HK-2 (cell line): ENCODE measurements at regions not wholly inside any gene's neighbourhood (a gene's known extent, or its start where the extent isn't known, plus 50 kb on each side); places are given as distances from the start of the nearest gene placed in this dataset.
"Not testable (repeated sequence)": the region's sequence is repeated elsewhere in the genome, so short reads cannot be mapped to it uniquely, and the experiment has no call there.

Experiments
- DNase-seq: peaks from one replicate; pipeline ENCODE4 v3.0.0-alpha.2; 2018; ENCODE audit not compliant: unreplicated experiment

DNA sequence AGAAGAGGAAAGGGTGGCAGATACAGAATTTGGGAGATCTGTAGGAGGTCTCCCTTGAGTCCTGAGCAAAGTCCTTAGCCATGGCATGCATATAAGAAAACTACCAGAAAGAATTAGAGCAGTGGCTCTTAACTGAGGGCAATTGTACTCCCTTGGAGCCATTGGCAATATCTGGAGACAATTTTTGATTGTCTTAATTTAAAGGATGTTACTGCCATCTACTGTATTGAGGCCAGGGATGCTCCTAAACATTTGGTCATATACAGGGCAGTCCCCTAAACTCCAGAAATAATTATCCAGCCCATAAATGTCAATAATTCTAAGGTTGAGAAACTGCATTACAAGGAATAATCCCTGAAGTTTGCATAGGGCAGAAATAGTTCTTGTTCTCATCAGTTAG is 136.4 kb upstream of the ODAD2 start:
- DNase-seq: no peak

DNA sequence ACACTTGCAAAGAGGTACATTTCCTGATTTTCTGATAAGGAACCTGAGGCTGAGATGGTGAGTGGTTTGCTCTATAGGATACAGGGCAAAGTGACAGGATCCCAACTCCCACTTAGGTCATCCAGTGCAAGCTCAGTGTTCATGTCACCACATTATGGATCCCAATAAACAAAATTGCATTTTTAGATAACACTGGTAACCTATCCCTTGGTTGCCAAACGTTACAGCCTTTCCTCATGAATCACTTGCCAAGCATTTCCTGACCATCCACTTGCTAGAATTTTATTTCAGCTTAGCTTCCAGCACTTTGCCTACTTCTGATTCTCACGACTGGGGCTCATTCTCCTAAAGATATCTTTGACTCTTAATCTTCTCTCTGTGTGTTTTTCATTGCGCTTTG is 131.4 kb upstream of the ODAD2 start:
- DNase-seq: no peak

DNA sequence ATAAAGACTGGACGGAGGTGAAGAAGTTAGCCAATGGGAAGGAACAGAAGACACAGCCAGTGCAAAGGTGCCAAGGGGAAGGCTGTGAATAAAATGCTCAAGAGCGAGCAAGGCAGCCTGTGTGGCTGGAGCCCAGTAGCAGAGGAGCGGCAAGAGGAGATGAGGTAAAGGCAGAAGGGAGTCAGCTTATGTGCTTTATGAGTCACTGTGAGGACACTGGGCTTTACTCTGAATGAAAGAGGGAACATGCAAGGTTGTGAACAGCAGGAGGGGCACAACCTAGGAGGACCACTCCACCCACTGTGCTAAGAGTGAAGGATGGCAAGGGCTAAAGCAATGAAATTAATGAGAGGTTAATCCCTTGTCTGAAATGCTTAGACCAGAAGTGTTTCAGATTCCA is 129.0 kb upstream of the ODAD2 start:
- DNase-seq: no peak

DNA sequence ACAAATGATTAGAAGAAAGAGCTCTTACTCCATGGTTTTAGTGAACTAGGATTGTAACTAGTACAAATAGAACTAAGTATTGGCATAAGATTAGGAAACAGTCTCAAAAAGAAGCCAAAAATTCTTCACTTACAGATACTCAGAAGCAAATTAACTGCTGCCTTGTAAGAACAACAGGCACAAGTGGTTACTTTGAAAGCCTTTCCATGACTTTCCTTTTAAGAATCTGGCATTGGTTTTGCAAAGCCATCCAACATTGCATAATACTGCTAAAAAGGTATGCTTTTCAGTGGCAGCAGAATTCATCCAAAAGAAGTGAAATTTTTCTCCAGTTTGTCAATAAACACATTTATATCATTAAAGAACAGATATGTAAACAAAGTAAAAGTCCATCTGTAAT is 126.8 kb upstream of the ODAD2 start:
- DNase-seq: no peak

DNA sequence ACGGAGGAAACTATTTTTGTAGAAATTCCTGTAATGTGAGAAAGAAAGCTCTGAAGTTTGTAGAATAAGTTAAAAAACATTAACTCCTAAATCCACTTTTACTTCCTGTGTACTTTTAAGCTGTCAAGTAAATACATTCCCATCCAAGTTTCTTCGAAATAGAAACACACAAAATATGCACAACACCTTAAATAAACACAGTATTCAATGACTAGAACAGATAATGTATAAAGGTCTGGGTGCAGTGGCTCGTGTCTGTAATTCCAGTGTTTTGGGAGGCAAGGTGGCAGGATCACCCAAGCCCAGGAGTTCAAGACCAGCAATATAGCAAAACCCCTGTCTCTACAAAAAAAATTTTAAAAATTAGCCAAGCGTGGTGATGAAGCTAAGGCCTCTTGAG is 121.9 kb upstream of the ODAD2 start:
- no peak for DNase-seq

DNA sequence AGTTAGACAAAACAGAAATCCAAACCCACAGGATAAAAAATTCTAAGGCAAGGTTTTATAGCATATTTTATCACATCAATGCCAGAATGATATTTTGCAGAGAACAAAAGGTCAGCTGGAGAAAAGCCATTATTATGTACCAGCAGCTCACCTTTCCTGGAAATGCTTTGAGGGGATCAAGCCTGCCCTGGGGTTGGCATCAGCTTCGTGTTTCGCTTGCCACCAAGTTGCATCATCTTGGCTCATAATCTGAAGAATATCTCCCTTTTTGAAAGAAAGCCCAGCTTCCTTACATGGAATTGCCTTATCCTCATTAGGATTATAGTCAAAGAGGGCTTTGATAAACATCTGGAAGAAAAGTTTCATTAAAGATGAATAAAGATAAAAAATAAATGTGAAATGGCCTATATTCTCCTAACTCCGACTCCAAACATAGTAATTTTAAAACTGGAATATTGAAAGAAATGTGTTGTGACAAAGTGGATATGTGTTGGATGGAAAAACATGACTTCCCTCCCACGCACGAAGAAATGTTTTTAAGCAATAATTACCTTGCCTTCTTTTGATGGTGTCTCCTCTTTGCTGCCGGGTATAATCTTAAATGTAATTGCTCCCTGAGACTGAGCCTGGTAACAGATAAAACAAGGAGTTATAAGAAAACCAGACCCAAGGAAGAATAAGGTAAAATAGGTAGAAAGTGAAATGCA is 121.3 kb upstream of the ODAD2 start:
- DNase-seq: no peak

DNA sequence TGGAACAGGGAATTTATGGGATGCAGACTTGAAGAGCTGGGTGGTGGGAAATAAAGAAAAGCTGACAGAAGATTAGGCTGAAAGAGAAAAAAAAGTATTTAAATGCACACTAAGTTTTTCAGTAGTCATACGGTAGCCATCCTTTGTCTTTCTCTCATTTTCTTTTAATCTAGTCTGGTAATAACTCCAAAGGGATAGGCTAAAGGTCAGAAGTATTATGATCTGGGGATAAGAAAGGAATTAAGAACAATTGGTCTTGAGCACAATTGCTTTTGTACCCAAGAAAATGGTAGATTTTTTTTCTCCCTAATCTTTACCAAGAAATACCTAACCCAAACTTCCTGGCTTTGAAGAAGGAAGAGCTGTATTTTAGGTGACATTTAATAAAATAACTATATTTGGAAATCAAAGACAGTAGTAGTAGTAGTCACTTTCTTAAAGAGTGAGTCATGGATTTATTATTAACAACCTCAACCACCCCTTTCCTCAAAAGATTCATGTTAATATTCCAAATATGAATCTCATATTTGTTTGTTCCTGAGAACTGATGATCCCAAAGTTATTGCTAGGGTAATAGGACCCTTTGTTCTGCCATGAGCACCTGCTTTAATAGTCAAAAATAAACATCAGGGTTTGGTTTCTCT is 120.2 kb upstream of the ODAD2 start:
- DNase-seq: no peak

DNA sequence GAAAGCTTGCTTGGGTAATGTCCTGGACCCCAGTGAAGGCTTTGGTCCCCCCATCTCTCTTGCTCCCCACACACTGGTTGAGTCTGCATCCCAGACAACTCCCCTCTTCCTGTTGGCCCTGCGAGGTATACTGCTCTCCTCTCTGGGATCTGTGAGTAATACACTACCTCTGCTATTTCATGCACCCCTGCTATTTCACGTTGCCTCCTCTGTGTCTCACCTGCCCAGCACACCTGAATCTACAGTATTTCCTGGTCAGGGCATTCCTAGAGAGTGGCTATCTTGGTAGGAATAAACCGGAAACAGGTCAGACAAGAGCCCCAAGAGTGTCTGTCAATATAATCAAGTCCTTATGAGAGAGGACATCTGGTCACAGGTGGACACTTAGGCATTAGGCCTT is 114.3 kb upstream of the ODAD2 start:
- DNase-seq: no peak

DNA sequence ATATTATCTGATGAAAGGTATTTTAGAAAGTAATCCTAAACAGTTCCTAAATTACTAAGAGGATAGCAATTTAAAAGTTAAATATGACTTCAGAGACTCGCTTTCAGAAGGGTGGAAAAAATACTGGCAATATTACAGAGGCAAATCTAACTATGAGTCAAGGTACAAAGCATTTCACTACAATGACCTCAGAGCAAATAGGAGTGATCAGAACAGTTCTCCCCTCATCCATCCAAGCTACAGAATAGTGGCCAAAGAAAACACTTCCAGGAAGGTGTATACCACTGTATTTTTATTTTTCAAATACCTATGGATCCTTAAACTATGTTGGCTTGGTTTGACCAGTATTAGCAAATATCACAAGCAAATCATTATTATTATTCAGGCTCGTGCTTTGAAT is 112.8 kb upstream of the ODAD2 start:
- no peak for DNase-seq

DNA sequence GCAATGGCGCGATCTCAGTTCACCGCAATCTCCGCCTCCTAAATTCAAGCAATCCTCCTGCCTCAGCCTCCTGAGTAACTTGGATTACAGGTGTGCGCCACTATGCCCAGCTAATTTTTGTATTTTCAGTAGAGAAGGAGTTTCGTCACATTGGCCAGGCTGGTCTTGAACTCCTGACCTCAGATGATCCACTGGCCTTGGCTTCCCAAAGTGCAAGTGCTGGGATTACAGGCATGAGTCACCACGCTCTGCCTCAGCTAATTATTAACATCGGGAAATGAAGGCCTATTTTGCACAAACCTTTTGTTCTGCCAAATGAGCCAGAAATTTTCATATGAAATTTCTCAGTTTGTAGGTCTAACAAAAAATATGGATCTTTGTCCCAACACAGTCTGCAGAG is 106.7 kb upstream of the ODAD2 start:
- DNase-seq: no peak

DNA sequence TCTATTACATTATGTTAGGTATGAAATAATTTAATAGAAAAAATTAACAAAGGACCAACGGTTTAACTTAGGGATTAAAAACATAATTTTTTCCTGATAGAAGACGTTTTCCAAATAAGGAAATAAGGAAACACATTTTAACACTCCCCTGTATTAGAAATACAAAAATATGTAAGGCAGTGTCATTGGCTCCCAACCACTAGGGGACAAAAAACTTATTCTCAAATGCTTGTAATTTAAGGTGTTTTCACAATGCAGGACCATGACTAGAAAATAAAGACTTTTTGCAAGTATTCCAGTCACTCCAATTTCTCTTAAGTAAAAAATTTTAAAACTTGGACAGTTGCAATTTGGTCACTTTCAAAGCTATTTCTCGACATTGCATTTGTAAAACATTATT is 98.8 kb upstream of the ODAD2 start:
- DNase-seq: no peak

DNA sequence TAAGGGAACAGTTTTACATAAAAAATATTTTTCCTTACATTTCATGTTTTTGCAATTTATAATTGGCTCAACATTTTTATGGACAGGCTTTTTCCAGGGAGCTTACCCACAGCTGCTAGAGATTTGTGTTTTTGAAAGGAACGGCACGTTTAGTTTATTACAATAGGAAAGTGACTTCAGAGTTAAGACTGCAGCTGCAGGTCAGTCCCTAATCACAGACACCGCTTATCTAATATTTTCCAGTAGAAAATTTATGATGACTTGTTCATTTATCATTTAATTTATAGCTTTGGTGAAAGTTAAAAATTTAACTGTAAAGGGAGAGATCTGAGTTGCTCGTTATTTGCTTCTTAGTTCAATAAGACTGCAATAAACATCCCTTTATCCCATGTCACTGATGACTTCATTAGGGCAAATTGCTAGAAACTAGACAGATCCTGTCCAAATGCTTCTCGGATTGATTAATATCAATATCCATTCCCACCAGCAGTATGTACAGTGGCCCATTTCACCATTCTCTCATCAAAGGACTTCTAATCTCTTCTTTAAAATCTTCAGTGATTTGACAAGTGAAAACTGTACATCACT is 97.0 kb upstream of the ODAD2 start:
- no peak for DNase-seq

DNA sequence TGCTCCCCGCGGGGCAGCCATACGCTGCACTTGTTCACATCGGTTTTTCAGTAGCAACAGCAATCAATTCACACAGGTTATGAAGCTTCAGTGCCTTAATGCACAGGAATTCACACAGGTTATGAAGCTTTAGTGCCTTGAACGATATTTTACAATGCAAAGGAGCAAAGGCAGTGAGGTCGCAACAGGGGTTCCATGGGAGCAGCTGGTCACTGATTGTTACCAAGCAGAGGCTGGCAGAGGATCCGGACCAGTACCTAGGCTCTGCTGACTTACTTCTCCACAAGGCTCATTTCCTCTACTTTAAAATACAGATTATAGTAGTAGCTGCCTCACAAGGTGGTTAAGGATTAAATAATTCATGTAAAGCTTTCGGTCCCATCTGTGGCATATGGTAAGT is 95.2 kb upstream of the ODAD2 start:
- DNase-seq: no peak

DNA sequence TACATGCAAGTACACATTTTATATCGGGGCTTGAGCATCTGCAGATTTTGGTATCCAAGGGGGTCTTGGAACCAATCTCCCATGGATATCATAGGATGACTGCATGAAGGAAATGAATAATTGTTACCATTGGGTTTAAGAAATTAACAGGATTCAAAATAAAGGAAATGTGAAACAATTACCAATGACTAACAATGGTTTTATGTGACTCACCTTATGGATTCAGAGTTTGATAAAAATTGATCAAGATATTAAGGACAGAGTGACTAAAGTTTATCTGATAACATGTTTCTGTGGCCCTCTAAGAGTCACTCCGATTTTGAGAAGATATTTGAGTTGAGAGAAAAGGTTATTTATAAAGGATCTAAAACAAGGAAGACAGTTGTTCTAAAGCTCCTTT is 93.0 kb upstream of the ODAD2 start:
- DNase-seq: no peak

DNA sequence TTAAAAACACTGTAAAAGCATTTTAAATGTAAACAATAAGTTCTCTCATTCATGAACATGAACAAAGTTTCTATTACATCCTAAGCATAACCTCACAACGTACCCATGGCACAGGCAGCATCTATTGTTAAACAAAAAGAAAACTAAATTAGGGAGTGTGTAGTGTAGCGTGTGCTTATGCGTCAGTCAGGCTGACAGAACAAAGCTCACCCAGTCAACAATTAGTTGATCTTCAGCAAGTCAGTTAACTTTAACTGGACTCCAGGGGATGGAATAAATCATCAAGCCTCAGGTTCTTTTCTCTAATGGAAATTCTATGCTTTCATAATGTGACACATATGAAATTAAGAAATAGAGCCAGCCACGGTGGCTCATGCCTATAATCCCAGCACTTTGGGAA is 91.6 kb upstream of the ODAD2 start:
- DNase-seq: no peak

DNA sequence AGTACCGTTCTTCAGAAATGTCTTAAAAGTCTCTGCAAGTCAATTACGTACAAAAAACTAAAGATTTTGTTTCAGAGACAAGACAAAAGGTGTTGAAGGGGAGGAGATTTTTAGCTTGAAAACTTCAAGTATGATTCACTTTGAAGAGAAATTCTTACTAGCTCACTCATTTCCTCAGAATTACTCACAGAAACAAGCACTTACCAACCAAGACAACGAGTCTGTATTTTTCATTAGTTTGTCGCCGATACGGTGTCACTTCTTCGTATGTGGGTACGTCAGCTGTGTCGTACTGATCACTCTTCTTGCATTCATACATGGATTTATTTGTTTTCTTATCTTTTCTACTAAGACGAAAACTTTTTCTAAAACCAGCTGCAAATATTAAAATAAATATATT is 90.6 kb upstream of the ODAD2 start:
- no peak for DNase-seq

DNA sequence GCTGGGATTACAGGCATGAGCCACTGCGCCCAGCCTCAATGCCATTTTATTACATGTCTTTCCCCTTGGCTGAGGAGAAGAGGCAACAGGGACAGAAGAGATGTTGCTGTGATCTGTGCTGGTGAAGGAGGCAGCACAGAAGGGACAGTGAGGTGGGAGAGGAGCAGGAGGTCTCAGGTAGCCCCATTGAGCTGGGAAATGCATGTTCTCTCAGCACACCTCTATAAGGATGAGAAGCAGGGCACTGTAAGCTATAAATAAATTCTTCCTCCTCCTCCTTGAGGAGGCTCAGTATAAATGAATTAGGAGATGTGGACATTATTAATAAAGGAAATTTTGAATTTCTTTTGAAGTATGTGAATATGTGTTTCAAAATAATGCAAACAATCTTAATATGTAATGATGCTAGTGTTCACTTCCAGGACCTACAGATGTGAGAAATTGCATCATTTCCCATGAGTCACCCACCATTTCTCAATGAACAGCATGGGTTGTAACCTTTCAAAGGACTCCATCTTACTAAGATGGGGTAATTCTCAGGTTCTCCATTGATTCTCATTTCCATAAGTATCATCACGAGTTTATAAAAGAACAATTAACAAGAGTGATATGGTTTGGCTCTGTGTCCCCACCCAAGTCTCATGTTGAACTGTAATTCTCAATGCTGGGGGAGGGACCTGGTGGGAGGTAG is 88.9 kb upstream of the ODAD2 start:
- DNase-seq: no peak

DNA sequence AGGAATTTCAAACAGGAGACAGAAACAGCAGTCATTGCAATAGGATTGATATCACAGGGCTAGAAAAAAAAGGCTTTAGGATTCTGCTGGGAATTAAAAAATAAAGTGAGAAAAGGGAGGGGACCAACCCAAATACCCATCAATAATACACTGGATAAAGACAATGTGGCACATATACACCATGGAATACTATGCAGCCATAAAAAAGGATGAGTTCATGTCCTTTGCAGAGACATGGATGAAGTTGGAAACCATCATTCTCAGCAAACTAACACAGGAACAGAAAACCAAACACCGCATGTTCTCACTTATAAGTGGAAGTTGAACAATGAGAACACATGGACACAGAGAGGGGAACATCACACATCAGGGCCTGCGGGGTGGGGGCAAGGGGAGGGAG is 86.9 kb upstream of the ODAD2 start:
- DNase-seq: not testable (repeated sequence)

DNA sequence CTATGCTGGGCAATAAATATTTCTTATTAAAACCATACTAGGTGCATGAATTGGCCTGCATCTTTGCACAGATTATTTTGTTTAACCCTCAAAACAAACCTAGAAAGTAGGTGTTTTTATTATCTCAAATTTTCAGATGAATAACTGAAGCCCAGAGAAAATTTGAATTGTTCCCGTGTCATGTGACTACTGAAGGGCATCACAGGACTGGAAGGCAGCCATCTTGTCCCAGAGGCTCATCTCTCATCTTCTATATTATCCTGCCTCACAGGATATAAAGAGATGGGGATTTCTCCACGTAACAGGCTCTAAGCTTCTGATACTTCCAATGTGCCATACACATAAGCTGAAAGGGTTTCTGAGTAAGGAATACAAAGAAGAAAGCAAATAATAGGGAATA is 84.0 kb upstream of the ODAD2 start:
- DNase-seq: no peak

DNA sequence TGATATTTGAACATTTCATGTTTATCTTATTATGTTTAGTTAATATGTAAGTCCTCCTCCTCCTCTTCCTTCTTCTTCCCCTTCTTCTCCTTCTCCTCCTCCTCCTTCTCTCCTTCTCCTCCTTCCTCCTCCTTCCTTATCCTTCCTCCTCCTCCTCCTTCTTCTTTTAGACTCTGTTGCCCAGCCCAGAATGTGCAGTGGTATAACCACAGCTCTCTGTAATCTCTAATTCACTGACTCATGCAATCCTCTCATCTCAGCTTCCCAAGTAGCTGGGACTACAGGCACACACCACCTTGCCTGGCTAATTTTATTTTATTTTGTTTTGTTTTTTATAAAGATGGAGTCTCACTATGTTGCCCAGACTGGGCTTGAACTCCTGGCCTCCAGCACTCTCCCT is 83.4 kb upstream of the ODAD2 start:
- DNase-seq: no peak

DNA sequence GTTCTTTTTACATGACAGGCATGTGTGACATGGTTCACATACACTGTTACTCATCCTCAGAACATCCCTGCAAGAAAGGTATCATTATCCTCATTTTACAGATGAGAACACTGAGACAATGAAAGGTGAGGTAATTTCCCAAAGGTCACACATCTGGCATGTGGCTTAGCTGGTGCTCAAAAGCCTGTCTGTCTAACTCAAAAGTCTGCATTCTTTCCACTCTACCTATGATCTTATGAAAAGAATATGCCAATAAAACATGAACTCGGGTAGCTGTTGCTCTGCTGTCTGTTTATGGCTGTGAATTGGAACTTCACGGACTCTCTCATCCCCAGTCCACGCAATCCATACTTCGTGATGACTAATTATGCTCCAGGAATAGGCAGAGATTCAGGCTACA is 79.0 kb upstream of the ODAD2 start:
- no peak for DNase-seq

DNA sequence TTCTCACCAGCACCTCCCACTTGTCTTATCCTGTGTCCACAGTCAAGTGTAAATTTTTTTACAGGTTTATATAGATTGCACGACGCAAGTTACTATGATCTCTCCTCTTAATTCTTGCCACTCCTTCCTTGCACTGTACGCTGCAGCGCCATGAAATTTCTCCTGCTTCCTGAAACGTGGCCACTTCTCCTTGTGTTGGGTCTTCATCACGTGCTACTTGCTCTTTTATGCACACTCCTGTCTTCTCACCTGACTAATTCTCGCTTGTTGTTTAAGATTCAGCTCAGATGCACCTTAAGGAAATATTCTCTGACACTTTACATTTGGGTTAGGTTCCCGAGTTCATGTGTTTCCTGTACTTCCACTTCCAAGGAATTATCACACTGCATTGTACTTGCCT is 76.5 kb upstream of the ODAD2 start:
- DNase-seq: no peak

DNA sequence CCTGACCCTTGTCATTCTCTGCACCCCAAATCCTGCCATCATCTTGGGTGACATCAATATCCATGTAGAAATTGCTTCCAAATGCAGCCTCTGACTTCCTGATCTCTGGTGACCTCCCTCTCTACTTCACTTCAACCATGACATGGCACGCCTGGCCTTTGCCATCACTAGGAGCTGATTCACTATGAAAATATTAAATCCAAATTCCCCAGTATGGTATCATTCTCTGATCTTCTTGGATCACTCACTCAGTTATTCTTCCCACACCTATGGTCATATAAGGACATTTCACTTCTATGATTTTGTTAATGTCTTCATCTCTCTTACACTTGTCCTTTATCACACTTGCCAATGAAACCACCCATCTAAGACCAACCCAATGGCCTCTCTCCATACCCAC is 73.7 kb upstream of the ODAD2 start:
- DNase-seq: no peak
